GM18505 (cell line): ENCODE measurements at regions not wholly inside any gene's neighbourhood (a gene's known extent, or its start where the extent isn't known, plus 50 kb on each side); places are given as distances from the start of the nearest gene placed in this dataset.
"Not testable (repeated sequence)": the region's sequence is repeated elsewhere in the genome, so short reads cannot be mapped to it uniquely, and the experiment has no call there.

Source experiments
- ATAC-seq: cut with Tn5 transposase; IDR thresholded peaks from one replicate; pipeline ENCODE4 v1.9.1; 2021; ENCODE audit not compliant: unreplicated experiment
- POLR2A ChIP-seq: IDR thresholded peaks from 4 replicates; pipeline ENCODE4 v1.6.1; 2011; ENCODE audit warnings: borderline replicate concordance; ENCODE audit not compliant: insufficient read depth, insufficient read length; ENCODE audit errors: extremely low read depth

- TF ChIP-seq POLR2A: no peak
- no peak for ATAC-seq
Observed at GRCh38 chr4:38409852-38410251, 254.1 kb upstream of the KLF3 start.

GRCh38 chr4:38411092-38411491 lies 252.9 kb upstream of the KLF3 start:
- peak; percentile 85 for ATAC-seq
- no peak for TF ChIP-seq POLR2A

GRCh38 chr4:38411981-38412536 lies 251.9 kb upstream of the KLF3 start:
- ATAC-seq: no peak
- no peak for TF ChIP-seq POLR2A

DNA sequence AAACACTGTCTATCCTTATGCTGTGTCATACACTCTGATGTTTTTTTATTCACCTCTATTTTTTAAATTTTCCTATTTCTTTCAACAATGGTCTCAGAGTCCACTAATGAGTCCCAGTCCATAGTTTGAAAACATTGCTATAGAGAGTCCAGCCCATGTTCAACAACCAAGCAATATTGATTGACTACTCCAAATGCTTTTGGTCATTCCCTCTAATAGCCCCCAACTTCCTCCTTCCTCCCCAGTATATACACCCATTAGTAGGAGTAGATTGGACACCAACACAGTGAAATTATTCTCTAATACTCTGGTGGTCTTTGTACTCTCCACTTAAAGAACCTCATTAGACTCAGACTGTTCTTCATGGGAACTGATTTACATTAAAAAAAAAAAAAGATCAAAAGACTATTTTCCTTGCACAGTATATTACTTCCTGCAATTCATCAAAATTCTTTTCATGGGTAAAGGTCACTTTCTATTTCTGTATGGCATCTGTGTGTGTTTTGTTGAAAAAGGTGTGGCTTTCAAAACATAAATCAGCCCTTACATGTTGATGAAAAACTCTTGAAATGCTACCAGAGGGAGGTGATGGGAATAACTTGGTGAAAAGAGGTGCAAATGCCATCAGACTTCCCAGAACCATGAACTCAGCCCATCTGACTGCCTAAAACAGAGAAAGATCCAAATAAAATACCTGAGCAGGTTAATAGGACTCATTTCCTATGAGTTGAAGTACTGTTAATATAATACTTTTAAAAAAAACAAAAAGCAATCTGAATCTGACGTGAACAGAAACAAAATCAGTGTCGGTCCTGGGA lies 250.3 kb upstream of the KLF3 start:
- ATAC-seq: no peak
- no peak for TF ChIP-seq POLR2A

GRCh38 chr4:38414410-38414809 lies 249.6 kb upstream of the KLF3 start:
- TF ChIP-seq POLR2A: no peak
- ATAC-seq: no peak

GRCh38 chr4:38415682-38416081 lies 248.3 kb upstream of the KLF3 start:
- ATAC-seq: no peak
- no peak for TF ChIP-seq POLR2A

DNA sequence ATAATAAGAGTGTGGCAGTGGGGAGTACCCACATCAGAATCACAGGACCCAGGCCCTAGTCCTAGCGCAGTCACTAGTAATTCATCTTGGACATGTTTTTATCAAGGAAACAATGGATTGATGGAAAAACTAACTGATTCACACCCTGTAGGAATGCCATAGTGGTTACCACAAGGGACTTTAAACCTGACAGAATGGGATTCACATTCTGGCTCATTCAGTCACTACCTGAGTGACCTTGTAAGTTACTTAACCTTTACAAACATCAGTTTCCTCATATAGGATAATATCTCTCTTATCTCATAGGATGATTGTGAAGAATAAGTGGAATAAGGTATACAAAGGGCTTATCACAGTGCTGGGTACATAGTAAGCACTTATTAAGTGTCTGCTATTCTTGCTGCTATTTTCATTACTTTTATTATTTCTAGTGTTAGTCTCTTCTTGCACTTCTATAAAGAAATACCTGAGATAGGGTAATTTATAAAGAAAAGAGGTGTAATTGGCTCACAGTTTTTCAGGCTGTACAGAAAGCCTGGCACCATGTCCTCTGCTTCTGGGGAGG lies 247.5 kb upstream of the KLF3 start:
- no peak for TF ChIP-seq POLR2A
- ATAC-seq: no peak

DNA sequence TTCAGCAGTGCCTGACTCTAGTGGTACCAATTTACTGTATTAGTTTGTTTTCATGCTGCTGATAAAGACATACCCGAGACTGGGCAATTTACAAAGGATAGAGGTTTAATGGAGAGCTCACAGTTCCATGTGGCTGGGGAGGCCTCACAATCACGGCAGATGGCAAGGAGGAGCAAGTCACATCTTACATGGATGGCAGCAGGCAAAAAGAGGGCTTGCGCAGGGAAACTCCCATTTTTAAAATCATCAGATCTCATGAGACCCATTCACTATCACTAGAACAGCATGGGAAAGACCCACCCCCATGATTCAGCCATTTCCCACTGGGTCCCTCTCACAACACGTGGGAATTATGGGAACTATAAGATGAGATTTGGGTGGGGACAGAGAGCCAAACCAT lies 243.7 kb upstream of the KLF3 start:
- ATAC-seq: not testable (repeated sequence)

GRCh38 chr4:38422850-38423249 lies 241.1 kb upstream of the KLF3 start:
- TF ChIP-seq POLR2A: no peak
- no peak for ATAC-seq

DNA sequence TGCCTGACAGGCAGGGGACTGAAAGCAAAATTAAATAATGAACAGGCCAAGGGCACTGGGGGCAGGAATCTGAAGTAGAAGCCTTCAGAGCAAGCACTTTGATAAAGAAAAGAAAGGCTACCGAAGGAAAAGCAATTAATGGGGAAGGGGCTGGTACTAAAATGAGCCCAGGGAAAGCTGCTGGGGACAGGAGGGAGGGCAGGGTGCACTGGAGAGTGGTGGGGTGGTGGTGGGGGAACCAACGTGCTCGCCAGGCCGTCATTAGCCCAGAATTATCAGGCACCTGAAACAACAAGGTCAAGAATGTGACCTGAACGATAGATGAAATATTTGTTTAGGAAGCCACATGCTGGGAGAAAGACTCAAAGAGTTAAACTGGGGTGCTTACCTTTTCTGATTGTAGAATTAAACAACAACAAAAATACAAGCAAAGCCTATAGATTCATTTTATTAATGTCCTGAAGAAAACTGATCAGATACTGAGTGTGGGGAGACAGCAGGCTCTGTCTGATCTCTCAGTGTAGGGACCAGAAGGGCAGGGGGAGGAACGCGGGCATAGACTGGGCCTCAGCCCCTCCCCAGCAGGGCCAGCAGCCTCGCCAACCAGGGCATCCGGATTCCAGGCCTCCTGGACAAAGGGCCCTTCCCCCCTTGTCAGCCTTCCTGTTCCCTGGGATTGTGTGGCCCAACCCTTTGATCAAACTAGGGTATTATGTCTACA lies 239.7 kb upstream of the KLF3 start:
- no peak for TF ChIP-seq POLR2A
- no peak for ATAC-seq

GRCh38 chr4:38426532-38426931 lies 237.5 kb upstream of the KLF3 start:
- no peak for TF ChIP-seq POLR2A
- ATAC-seq: no peak

DNA sequence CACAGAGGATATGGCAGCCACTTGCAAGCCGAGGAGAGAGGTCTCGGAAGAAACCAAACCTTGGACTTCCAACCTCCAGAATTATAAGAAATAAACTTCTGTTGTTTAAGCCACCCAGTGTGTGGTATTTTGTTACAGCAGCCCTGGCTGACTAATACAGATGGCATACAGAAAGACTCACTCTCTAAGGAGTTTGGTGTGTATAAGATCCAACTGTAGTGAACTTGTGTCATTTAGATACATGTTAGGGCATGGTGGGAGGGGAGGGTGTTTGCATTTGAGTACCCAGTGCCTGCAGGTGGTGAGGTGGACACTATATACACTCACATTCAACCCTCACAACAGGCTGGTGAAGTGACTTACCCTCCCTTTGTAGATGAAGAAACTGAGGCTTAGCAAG lies 233.2 kb upstream of the KLF3 start:
- ATAC-seq: no peak
- no peak for TF ChIP-seq POLR2A

- TF ChIP-seq POLR2A: no peak
- ATAC-seq: no peak
Observed at GRCh38 chr4:38442073-38442788, 221.8 kb upstream of the KLF3 start.

- no peak for ATAC-seq
- no peak for TF ChIP-seq POLR2A
Observed at GRCh38 chr4:38449506-38450174, 214.4 kb upstream of the KLF3 start.
